Left ventricle myocardium inferior (tissue), 1 donor: ENCODE measurements at regions not wholly inside any gene's neighbourhood (a gene's known extent, or its start where the extent isn't known, plus 50 kb on each side); places are given as distances from the start of the nearest gene placed in this dataset.

Experiments
- DNase-seq: peaks from one replicate; pipeline ENCODE4 v3.0.0-alpha.2; 2020
- H3K27ac ChIP-seq: fragments of 200-600 bp; replicated peaks from 2 replicates; pipeline ENCODE4 v1.8.0; 2021
- H3K27me3 ChIP-seq: fragments of 200-600 bp; 2 replicates; pipeline ENCODE4 v1.8.0; 2021; ENCODE audit warnings: low read depth
- H3K36me3 ChIP-seq: fragments of 200-600 bp; 2 replicates; pipeline ENCODE4 v1.8.0; 2021
- H3K4me1 ChIP-seq: fragments of 200-600 bp; 2 replicates; pipeline ENCODE4 v1.8.0; 2021
- H3K4me3 ChIP-seq: fragments of 200-600 bp; 2 replicates; pipeline ENCODE4 v1.8.0; 2021; ENCODE audit warnings: mild to moderate bottlenecking, moderate library complexity
- H3K9me3 ChIP-seq: fragments of 200-600 bp; replicated peaks from 2 replicates; pipeline ENCODE4 v1.8.0; 2021
- intact Hi-C: fragments of 100-400 bp; cut with micrococcal nuclease; formaldehyde crosslinking; loops from one replicate; pipeline ENCODE4 v1.11.0; 2022
- TF ChIP-seq, protein P1 (sequence below): fragments of 200-600 bp; IDR thresholded peaks from 2 replicates; pipeline ENCODE4 v1.8.0; 2021; ENCODE audit warnings: antibody characterized with exemption, mild to moderate bottlenecking, borderline replicate concordance
- donor health status: DM: no; HTN: yes; CAD: no; lungs with severe emphysema.

- intact Hi-C loops = no loop called here
- TF ChIP-seq, protein P1, sequence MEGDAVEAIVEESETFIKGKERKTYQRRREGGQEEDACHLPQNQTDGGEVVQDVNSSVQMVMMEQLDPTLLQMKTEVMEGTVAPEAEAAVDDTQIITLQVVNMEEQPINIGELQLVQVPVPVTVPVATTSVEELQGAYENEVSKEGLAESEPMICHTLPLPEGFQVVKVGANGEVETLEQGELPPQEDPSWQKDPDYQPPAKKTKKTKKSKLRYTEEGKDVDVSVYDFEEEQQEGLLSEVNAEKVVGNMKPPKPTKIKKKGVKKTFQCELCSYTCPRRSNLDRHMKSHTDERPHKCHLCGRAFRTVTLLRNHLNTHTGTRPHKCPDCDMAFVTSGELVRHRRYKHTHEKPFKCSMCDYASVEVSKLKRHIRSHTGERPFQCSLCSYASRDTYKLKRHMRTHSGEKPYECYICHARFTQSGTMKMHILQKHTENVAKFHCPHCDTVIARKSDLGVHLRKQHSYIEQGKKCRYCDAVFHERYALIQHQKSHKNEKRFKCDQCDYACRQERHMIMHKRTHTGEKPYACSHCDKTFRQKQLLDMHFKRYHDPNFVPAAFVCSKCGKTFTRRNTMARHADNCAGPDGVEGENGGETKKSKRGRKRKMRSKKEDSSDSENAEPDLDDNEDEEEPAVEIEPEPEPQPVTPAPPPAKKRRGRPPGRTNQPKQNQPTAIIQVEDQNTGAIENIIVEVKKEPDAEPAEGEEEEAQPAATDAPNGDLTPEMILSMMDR = no peak
- Histone ChIP-seq H3K4me3 (no peak overlapping the region), H3K9me3 (no peaks in the 10 kb centered on the region), H3K27me3 (no peaks in the 10 kb centered on the region), H3K4me1 (no peaks in the 10 kb centered on the region), H3K27ac (no peak overlapping the region), H3K36me3 (no peaks in the 10 kb centered on the region)
- no peak for DNase-seq
Measured at GRCh38 chr2:49553658-49554057, 399.3 kb upstream of the FSHR start.

- DNase-seq = no peak
- intact Hi-C loops = no loop called here
Measured at GRCh38 chr2:49532702-49533101, 378.4 kb upstream of the FSHR start.

GRCh38 chr2:49515996-49516782 lies 361.9 kb upstream of the FSHR start:
- intact Hi-C loops = no loop called here
- TF ChIP-seq, protein P1 = no peak
- H3K9me3 ChIP-seq = peaks cover 17% of the 10 kb centered on the region
- DNase-seq = no peak
- no peaks in the 10 kb centered on the region for H3K36me3 ChIP-seq
- H3K4me1 ChIP-seq = no peaks in the 10 kb centered on the region
- no peak overlapping the region for H3K4me3 ChIP-seq
- no peaks in the 10 kb centered on the region for H3K27me3 ChIP-seq
- H3K27ac ChIP-seq = no peak overlapping the region

More at GRCh38 chr2:49532702-49533101, 378.4 kb upstream of the FSHR start:
- Histone ChIP-seq H3K27me3 (no peaks in the 10 kb centered on the region), H3K27ac (no peak overlapping the region), H3K4me3 (no peak overlapping the region), H3K9me3 (peaks cover 56% of the 10 kb centered on the region), H3K36me3 (no peaks in the 10 kb centered on the region), H3K4me1 (no peaks in the 10 kb centered on the region)
- TF ChIP-seq, protein P1 = no peak

GRCh38 chr2:49514201-49514600 lies 359.9 kb upstream of the FSHR start:
- TF ChIP-seq, protein P1 = no peak
- no peak overlapping the region for H3K27ac ChIP-seq
- H3K9me3 ChIP-seq = peaks cover 6% of the 10 kb centered on the region
- intact Hi-C loops = no loop called here
- H3K27me3 ChIP-seq = no peaks in the 10 kb centered on the region
- H3K4me1 ChIP-seq = no peaks in the 10 kb centered on the region
- H3K36me3 ChIP-seq = no peaks in the 10 kb centered on the region
- DNase-seq = no peak
- no peak overlapping the region for H3K4me3 ChIP-seq

DNA sequence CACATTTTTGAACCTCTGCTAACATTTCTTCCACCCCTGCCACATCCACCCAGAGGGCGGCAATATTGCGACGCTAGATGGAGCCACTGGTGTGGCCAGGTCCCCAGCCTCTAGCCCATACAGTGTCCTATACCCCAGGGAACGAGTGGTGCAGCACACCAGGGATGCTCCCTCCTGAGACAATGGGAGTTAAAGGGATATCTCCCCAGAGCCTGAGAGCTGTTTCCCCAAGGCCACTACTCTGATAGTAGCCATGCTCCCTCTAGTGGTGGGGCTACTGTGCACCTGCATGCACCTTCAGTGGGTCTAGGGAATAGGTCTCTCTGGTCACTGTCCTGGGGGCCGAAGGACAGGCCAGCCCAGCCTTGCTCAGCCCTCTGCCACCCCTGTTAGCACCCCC lies 336.4 kb upstream of the FSHR start:
- Histone ChIP-seq H3K4me1 (no peaks in the 10 kb centered on the region), H3K27ac (no peak overlapping the region), H3K4me3 (no peak overlapping the region), H3K27me3 (no peaks in the 10 kb centered on the region), H3K9me3 (peaks cover 42% of the 10 kb centered on the region), H3K36me3 (no peaks in the 10 kb centered on the region)
- DNase-seq = no peak
- intact Hi-C loops = no loop called here
- TF ChIP-seq, protein P1 = peak; percentile 48
